GM21447 (cell line): ENCODE measurements at regions not wholly inside any gene's neighbourhood (a gene's known extent, or its start where the extent isn't known, plus 50 kb on each side); places are given as distances from the start of the nearest gene placed in this dataset.
"Not testable (repeated sequence)": the region's sequence is repeated elsewhere in the genome, so short reads cannot be mapped to it uniquely, and the experiment has no call there.

ENCODE experiments used
- ATAC-seq: cut with Tn5 transposase; IDR thresholded peaks from one replicate; pipeline ENCODE4 v1.9.1; 2021; ENCODE audit not compliant: unreplicated experiment

DNA sequence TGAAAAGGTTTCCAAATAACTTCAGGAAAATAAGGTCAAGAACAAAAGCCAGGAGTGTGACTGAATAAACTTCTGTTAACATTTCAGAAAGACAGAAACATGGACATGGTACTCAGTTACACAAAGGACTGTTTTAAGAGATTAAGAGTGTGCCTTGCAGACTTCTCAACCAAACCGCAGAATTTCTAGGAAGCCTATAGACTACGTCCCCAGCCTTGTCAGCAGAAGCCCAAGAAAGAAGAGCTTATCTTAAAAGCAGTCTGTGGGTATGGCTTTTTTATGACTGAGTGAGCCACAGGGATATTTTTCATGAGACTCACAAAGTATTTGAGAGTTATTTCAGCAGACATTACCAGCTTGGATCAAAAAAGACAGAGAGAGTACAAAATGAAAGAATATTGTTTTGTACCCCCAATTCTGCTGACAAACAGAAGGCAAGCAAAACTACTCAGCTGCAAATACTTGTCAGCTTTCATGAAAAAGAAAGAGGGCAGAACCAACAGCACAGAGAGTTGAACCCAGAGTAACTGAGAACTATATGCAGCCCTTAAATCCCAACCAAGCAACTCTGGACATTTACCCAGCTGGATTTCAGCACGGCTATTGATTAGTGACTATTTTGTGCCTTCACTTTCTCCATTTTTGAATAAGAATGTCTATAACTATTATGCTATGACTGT is 711.0 kb upstream of the CTNND2 start:
- ATAC-seq = no peak

- ATAC-seq = no peak
Measured at GRCh38 chr5:12614608-12615007, 710.4 kb upstream of the CTNND2 start.

DNA sequence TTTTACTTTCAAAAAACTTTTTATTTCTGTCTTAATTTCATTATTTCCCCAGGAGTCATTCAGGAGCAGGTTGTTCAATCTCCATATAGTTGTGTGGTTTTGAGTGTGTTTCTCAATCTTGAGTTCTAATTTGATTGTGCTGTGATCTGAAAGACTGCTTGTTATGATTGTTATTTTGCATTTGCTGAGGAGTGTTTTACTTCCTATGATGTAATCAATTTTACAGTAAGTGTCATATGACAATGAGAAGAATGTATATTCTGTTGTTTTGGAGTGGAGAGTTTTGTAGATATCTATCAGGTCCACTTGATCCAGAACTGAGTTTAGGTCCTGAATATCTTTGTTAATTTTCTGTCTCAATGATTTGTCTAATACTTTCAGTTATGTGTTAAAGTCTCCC is 706.9 kb upstream of the CTNND2 start:
- no peak for ATAC-seq

GRCh38 chr5:12607817-12608216 is 703.6 kb upstream of the CTNND2 start:
- not testable (repeated sequence) for ATAC-seq

DNA sequence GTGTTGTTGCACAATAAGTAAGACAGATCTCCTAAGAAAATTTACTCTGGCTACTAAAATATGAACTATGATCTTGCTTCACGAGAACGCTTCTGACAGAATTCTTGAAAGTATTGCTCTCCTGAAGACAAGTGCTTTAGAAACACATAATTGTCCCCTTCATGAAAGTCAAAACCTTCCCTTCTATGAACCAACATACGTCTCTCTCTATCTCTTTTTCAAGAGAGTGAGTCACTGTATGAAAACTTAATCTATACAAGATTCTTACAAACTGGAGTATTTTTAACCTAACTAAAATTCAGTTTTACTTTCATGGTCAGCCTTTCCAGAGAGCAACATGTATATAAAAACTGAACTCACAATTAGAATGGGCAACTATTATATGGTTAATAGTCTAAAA is 688.0 kb upstream of the CTNND2 start:
- no peak for ATAC-seq

DNA sequence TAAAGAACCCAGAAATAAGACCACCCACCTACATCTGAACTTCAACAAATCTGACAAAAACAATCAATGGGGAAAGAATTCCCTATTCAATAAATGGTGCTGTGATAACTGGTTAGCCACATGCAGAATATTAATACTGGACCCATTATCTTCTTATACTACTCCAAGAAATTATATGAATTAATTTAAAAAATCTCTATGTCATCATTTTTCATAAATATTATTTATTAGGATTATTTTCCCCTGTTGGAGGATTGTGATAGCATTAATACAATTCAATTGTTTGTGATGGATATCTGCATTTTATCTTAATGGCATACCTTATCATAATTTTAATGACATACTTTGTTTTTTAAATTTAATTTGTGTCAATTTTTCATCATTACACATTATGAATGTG is 682.2 kb upstream of the CTNND2 start:
- ATAC-seq = no peak

DNA sequence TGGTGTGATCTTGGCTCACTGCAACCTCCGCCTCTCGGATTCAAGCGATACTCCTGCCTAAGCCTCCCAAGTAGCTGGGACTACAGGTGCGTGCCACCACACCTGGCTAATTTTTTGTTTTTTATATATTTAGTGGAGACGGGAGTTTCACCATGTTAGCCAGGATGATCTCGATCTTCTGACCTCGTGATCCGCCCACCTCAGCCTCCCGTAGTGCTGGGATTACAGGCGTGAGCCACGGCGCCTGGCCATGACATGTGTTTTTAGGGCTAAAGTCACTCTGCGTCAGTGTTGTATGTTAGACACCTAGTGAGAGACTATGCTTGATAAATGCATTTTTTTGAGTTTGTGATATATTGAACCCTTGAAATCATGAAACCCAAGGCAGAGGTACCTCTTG is 674.6 kb upstream of the CTNND2 start:
- not testable (repeated sequence) for ATAC-seq

- ATAC-seq = not testable (repeated sequence)
Measured at GRCh38 chr5:12576953-12577352, 672.7 kb upstream of the CTNND2 start.

DNA sequence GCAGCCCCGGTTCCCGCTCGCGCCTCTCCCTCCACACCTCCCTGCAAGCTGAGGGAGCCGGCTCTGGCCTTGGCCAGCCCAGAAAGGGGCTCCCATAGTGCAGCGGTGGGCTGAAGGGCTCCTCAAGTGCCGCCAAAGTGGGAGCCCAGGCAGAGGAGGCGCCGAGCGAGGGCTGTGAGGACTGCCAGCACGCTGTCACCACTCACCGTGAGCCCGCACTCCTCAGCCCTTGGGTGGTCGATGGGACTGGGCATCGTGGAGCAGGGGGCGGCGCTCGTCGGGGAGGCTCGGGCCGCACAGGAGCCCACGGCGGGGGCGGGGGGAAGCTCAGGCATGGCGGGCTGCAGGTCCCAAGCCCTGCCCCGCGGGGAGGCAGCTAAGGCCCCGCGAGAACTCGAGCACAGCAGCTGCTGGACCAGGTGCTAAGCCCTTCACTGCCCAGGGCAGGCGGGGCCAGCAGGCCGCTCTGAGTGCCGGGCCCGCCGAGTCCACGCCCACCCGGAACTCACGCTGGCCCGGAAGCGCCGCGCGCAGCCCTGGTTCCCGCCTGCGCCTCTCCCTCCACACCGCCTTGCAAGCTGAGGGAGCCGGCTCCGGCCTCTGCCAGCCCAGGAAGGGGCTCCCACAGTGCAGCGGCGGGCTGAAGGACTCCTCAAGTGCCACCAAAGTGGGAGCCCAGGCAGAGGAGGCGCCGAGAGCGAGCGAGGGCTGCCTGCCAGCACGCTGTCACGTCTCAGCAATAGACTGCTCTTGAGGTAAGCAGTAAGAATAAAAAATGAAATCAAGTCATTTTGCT is 670.2 kb upstream of the CTNND2 start:
- not testable (repeated sequence) for ATAC-seq

DNA sequence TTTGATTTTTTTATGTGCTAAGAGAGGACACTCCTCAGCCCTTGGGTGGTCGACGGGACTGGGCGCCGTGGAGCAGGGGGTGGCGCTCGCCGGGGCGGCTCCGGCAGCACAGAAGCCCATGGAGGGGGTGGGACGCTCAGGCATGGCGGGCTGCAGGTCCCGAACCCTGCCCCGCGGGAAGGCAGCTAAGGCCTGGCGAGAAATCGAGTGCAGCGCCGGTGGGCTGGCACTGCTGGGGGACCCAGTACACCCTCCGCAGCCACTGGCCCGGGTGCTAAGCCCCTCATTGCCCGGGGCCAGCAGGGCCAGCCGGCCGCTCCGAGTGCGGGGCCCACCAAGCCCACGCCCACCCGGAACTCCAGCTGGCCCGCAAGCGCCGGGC is 669.7 kb upstream of the CTNND2 start:
- not testable (repeated sequence) for ATAC-seq

GRCh38 chr5:12570688-12571087 is 666.4 kb upstream of the CTNND2 start:
- ATAC-seq = no peak

- ATAC-seq = no peak
Measured at GRCh38 chr5:12566441-12566840, 662.2 kb upstream of the CTNND2 start.

GRCh38 chr5:12557012-12557411 is 652.8 kb upstream of the CTNND2 start:
- no peak for ATAC-seq

DNA sequence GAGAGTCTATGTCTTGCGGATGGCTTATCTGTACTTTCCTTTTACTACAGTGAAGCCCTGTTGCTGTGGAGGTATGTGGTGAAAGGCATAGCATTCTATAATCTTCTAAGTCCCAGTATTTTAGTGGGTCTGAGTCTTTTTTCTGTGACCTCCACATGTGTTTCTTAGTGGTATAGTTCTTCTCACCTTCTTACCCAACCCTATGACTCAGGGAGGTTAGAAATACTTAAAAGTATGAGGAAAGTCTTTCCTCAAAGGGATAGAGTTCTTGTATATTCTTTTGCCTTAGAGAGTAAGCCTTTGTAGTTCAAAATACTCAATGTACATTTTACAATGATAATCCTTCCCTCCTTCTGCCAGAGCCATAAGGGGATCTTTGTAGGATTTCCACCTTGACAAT is 621.9 kb upstream of the CTNND2 start:
- ATAC-seq = no peak

- no peak for ATAC-seq
Measured at GRCh38 chr5:12522116-12522515, 617.9 kb upstream of the CTNND2 start.

DNA sequence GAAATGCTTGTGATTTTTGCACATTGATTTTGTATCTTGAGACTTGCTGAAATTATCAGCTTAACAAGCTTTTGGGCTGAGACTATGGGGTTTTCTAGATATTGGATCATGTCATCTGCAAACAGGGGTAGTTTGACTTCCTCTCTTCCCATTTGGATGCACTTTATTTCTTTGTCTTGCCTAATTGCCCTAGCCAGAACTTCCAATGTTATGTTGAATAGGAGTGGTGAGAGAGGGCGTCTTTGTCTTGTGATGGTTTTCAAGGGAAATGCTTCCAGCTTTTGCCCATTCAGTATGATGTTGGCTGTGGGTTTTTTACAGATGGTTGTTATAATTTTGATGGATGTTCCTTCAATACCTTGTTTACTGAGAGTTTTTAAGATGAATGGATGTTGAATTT is 600.7 kb upstream of the CTNND2 start:
- ATAC-seq = not testable (repeated sequence)

- ATAC-seq = no peak
Measured at GRCh38 chr5:12488161-12488560, 583.9 kb upstream of the CTNND2 start.

GRCh38 chr5:12480487-12480886 is 576.2 kb upstream of the CTNND2 start:
- ATAC-seq = no peak

DNA sequence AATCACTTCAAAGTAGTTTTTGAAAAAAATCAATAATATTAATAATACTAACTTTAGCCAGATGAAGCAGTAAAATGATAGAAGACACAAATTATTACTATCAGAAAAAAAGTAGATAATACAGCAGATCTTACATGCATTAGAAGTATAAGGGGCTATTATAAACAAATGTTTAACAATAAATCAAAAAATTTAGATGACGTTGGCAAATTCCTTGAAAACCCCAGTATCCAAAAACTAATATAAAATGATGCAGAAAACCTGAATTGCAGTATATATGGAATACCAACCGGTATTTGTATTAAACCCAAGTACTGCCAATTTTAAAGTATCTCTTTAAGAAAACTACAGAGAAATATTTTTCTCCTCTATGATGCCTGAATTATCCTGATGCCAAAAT is 573.3 kb upstream of the CTNND2 start:
- no peak for ATAC-seq

- ATAC-seq = no peak
Measured at GRCh38 chr5:12467799-12468198, 563.6 kb upstream of the CTNND2 start.

- ATAC-seq = no peak
Measured at GRCh38 chr5:12460493-12461261, 556.4 kb upstream of the CTNND2 start.

GRCh38 chr5:12459326-12459725 is 555.1 kb upstream of the CTNND2 start:
- no peak for ATAC-seq
